GM21423 (cell line): ENCODE measurements at regions not wholly inside any gene's neighbourhood (a gene's known extent, or its start where the extent isn't known, plus 50 kb on each side); places are given as distances from the start of the nearest gene placed in this dataset.
"Not testable (repeated sequence)": the region's sequence is repeated elsewhere in the genome, so short reads cannot be mapped to it uniquely, and the experiment has no call there.

Experiments used
- ATAC-seq: cut with Tn5 transposase; IDR thresholded peaks from one replicate; pipeline ENCODE4 v1.9.1; 2021; ENCODE audit warnings: mild to moderate bottlenecking, moderate library complexity; ENCODE audit not compliant: unreplicated experiment

GRCh38 chr9:102405218-102405867, 589.8 kb upstream of the CYLC2 start:
- no peak for ATAC-seq

GRCh38 chr9:102403514-102403913, 591.6 kb upstream of the CYLC2 start:
- ATAC-seq, result no peak

- no peak for ATAC-seq
Observed at GRCh38 chr9:102398205-102398604, 596.9 kb upstream of the CYLC2 start.

GRCh38 chr9:102385620-102386019, 609.5 kb upstream of the CYLC2 start:
- not testable (repeated sequence) for ATAC-seq

- ATAC-seq, result no peak
Observed at GRCh38 chr9:102362470-102363132, 624.2 kb upstream of the GRIN3A start.

- no peak for ATAC-seq
Observed at GRCh38 chr9:102360846-102361245, 622.4 kb upstream of the GRIN3A start.

- no peak for ATAC-seq
Observed at GRCh38 chr9:102355982-102356381, 617.5 kb upstream of the GRIN3A start.

- no peak for ATAC-seq
Observed at GRCh38 chr9:102354041-102354440, 615.6 kb upstream of the GRIN3A start.

GRCh38 chr9:102337471-102337870, 599.0 kb upstream of the GRIN3A start:
- not testable (repeated sequence) for ATAC-seq

- no peak for ATAC-seq
Observed at GRCh38 chr9:102309379-102309778, 570.9 kb upstream of the GRIN3A start.

- no peak for ATAC-seq
Observed at GRCh38 chr9:102295188-102295587, 556.7 kb upstream of the GRIN3A start.

- ATAC-seq, result no peak
Observed at GRCh38 chr9:102273952-102274351, 535.5 kb upstream of the GRIN3A start.

- no peak for ATAC-seq
Observed at GRCh38 chr9:102253099-102253498, 514.7 kb upstream of the GRIN3A start.

- no peak for ATAC-seq
Observed at GRCh38 chr9:102244916-102245315, 506.5 kb upstream of the GRIN3A start.

GRCh38 chr9:102237520-102237919, 499.1 kb upstream of the GRIN3A start:
- ATAC-seq, result no peak

- no peak for ATAC-seq
Observed at GRCh38 chr9:102237094-102237493, 498.6 kb upstream of the GRIN3A start.

GRCh38 chr9:102227416-102227815, 489.0 kb upstream of the GRIN3A start:
- not testable (repeated sequence) for ATAC-seq

- no peak for ATAC-seq
Observed at GRCh38 chr9:102225841-102226441, 487.5 kb upstream of the GRIN3A start.

- ATAC-seq, result not testable (repeated sequence)
Observed at GRCh38 chr9:102223320-102224136, 485.1 kb upstream of the GRIN3A start.

GRCh38 chr9:102209176-102209575, 470.7 kb upstream of the GRIN3A start:
- no peak for ATAC-seq

- ATAC-seq, result no peak
Observed at GRCh38 chr9:102206432-102206831, 468.0 kb upstream of the GRIN3A start.
